ENCODE measurements at regions not wholly inside any gene's neighbourhood (a gene's known extent, or its start where the extent isn't known, plus 50 kb on each side); places are given as distances from the start of the nearest gene placed in this dataset.

GRCh38 chr5:99141534-99142128 is 212.8 kb upstream of the CHD1 start:
- TF ChIP-seq, protein P1, sequence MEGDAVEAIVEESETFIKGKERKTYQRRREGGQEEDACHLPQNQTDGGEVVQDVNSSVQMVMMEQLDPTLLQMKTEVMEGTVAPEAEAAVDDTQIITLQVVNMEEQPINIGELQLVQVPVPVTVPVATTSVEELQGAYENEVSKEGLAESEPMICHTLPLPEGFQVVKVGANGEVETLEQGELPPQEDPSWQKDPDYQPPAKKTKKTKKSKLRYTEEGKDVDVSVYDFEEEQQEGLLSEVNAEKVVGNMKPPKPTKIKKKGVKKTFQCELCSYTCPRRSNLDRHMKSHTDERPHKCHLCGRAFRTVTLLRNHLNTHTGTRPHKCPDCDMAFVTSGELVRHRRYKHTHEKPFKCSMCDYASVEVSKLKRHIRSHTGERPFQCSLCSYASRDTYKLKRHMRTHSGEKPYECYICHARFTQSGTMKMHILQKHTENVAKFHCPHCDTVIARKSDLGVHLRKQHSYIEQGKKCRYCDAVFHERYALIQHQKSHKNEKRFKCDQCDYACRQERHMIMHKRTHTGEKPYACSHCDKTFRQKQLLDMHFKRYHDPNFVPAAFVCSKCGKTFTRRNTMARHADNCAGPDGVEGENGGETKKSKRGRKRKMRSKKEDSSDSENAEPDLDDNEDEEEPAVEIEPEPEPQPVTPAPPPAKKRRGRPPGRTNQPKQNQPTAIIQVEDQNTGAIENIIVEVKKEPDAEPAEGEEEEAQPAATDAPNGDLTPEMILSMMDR (IDR thresholded peaks at IDR 0.05), result no peak
- no peak for TF ChIP-seq POLR2AphosphoS5 (IDR thresholded peaks at IDR 0.05)
- no peak for TF ChIP-seq EP300 (IDR thresholded peaks at IDR 0.05)
- Histone ChIP-seq H3K27ac (no peak overlapping the region), H3K4me1 (no peaks in the 10 kb centered on the region), H3K9me3 (peaks cover 0 to 32% (median 0%) of the 10 kb centered on the region in 3 donors), H3K27me3 (no peaks in the 10 kb centered on the region), H3K36me3 (no peaks in the 10 kb centered on the region), H3K4me3 (no peak overlapping the region)
- ATAC-seq, result no peak
- WGBS, 2 donors (ENCODE audit: low coverage in 1 of 2), result 75 to 100% methylated on average over 1 to 2 of the region's 3 CpGs

GRCh38 chr5:99138911-99139310 is 210.1 kb upstream of the CHD1 start:
- Histone ChIP-seq H3K27ac (no peak overlapping the region), H3K27me3 (no peaks in the 10 kb centered on the region), H3K36me3 (no peaks in the 10 kb centered on the region), H3K4me1 (no peaks in the 10 kb centered on the region), H3K4me3 (no peak overlapping the region), H3K9me3 (peaks cover 0 to 18% (median 0%) of the 10 kb centered on the region in 3 donors)
- TF ChIP-seq POLR2AphosphoS5 (IDR thresholded peaks at IDR 0.05) (no peak), EP300 (IDR thresholded peaks at IDR 0.05) (no peak), POLR2A (IDR thresholded peaks at IDR 0.05) (no peak)
- TF ChIP-seq, protein P1 (IDR thresholded peaks at IDR 0.05), result no peak
- WGBS, 2 donors (ENCODE audit: low coverage in 1 of 2), result 82 to 83% methylated on average over 9 to 10 of the region's 10 CpGs
- no peak for ATAC-seq

GRCh38 chr5:99133921-99134320 is 205.1 kb upstream of the CHD1 start:
- H3K27ac ChIP-seq, result no peak overlapping the region
- ATAC-seq, result no peak
- H3K4me3 ChIP-seq, result no peak overlapping the region
- no peaks in the 10 kb centered on the region for H3K4me1 ChIP-seq
- no peaks in the 10 kb centered on the region for H3K27me3 ChIP-seq
- no peaks in the 10 kb centered on the region for H3K36me3 ChIP-seq
- TF ChIP-seq, protein P1 (IDR thresholded peaks at IDR 0.05), result no peak
- no peak for TF ChIP-seq EP300 (IDR thresholded peaks at IDR 0.05)
- no peak for TF ChIP-seq POLR2A (IDR thresholded peaks at IDR 0.05)
- no peak for TF ChIP-seq POLR2AphosphoS5 (IDR thresholded peaks at IDR 0.05)
- whole genome bisulfite sequencing, 2 donors (ENCODE audit: low coverage in 1 of 2), result 78 to 79% methylated on average over 4 of the region's 4 CpGs
- no peaks in the 10 kb centered on the region for H3K9me3 ChIP-seq

- Histone ChIP-seq H3K4me3 (no peak overlapping the region), H3K27ac (no peak overlapping the region), H3K4me1 (no peaks in the 10 kb centered on the region), H3K27me3 (no peaks in the 10 kb centered on the region), H3K36me3 (no peaks in the 10 kb centered on the region), H3K9me3 (no peaks in the 10 kb centered on the region)
- no peak for ATAC-seq
- TF ChIP-seq POLR2AphosphoS5 (IDR thresholded peaks at IDR 0.05) (no peak), EP300 (IDR thresholded peaks at IDR 0.05) (no peak), POLR2A (IDR thresholded peaks at IDR 0.05) (no peak)
- TF ChIP-seq, protein P1 (IDR thresholded peaks at IDR 0.05), result no peak
- WGBS, 2 donors (ENCODE audit: low coverage in 1 of 2), result 46 to 73% methylated on average over 5 to 6 of the region's 6 CpGs
These were observed 201.1 kb upstream of the CHD1 start for GRCh38 chr5:99129768-99130501.

DNA sequence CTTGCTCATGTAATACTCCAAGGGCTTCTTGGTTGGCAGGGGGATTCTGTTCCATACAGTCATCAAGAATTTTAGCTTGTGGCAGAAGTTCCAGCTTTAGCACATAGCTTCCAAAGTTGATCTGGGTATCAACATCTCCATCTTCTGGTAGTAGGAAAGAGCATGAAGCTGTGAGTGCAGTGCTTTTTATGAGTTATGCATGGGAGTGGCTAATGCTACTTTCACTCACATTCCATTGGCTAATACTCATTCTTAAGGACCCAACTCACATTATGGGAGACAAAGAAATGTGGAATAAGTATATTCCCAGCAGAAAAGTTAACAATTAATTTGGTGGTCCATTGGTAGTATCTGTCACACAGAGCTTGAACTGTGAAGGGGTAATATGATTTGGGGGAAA is 194.2 kb upstream of the CHD1 start:
- H3K27ac ChIP-seq, result no peak overlapping the region
- H3K4me3 ChIP-seq, result no peak overlapping the region
- TF ChIP-seq POLR2A (IDR thresholded peaks at IDR 0.05), result no peak
- TF ChIP-seq, protein P1 (IDR thresholded peaks at IDR 0.05), result no peak
- TF ChIP-seq EP300 (IDR thresholded peaks at IDR 0.05), result no peak
- TF ChIP-seq POLR2AphosphoS5 (IDR thresholded peaks at IDR 0.05), result no peak
- H3K27me3 ChIP-seq, result no peaks in the 10 kb centered on the region
- no peaks in the 10 kb centered on the region for H3K9me3 ChIP-seq
- no peaks in the 10 kb centered on the region for H3K36me3 ChIP-seq
- no peaks in the 10 kb centered on the region for H3K4me1 ChIP-seq
- ATAC-seq, result no peak
